Fibroblast of lung (primary cell): ENCODE measurements at regions not wholly inside any gene's neighbourhood (a gene's known extent, or its start where the extent isn't known, plus 50 kb on each side); places are given as distances from the start of the nearest gene placed in this dataset.
A peak's percentile ranks its signal among the peaks of the same experiment; 100 is the strongest.

ENCODE experiments used
- EZH2 ChIP-seq: IDR thresholded peaks from 2 replicates; pipeline ENCODE4 v1.5.1; 2012; ENCODE audit warnings: low read length, control low read depth, mild to moderate bottlenecking; ENCODE audit errors: missing control alignments
- TF ChIP-seq, protein P1 (sequence below), 2 donors: IDR thresholded peaks in 1 of 2; conservative IDR thresholded peaks in 1 of 2; 1 replicate in 1 of 2; 2 replicates in 1 of 2; pipeline ENCODE4 v1.5.1; 2011 to 2012; ENCODE audit warnings: low read length in 2 of 2, control low read depth in 1 of 2, inconsistent platforms in 1 of 2, low read depth in 1 of 2, mild to moderate bottlenecking in 1 of 2

GRCh38 chr16:85227946-85228862, 115.9 kb upstream of the CIBAR2 start:
- TF ChIP-seq, protein P1, sequence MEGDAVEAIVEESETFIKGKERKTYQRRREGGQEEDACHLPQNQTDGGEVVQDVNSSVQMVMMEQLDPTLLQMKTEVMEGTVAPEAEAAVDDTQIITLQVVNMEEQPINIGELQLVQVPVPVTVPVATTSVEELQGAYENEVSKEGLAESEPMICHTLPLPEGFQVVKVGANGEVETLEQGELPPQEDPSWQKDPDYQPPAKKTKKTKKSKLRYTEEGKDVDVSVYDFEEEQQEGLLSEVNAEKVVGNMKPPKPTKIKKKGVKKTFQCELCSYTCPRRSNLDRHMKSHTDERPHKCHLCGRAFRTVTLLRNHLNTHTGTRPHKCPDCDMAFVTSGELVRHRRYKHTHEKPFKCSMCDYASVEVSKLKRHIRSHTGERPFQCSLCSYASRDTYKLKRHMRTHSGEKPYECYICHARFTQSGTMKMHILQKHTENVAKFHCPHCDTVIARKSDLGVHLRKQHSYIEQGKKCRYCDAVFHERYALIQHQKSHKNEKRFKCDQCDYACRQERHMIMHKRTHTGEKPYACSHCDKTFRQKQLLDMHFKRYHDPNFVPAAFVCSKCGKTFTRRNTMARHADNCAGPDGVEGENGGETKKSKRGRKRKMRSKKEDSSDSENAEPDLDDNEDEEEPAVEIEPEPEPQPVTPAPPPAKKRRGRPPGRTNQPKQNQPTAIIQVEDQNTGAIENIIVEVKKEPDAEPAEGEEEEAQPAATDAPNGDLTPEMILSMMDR (conservative IDR thresholded peaks at IDR 0.05 in 1 of 2, IDR thresholded peaks at IDR 0.05 in 1 of 2; ENCODE audit: low read depth in 1 of 2, low read length in 2 of 2), result peak; percentile 21 to 27
- TF ChIP-seq EZH2, result no peak
